HG03097 (cell line): ENCODE measurements at regions not wholly inside any gene's neighbourhood (a gene's known extent, or its start where the extent isn't known, plus 50 kb on each side); places are given as distances from the start of the nearest gene placed in this dataset.
"Not testable (repeated sequence)": the region's sequence is repeated elsewhere in the genome, so short reads cannot be mapped to it uniquely, and the experiment has no call there.

Experiments
- ATAC-seq: cut with Tn5 transposase; IDR thresholded peaks from one replicate; pipeline ENCODE4 v1.9.1; 2021; ENCODE audit not compliant: unreplicated experiment, low FRiP score

DNA sequence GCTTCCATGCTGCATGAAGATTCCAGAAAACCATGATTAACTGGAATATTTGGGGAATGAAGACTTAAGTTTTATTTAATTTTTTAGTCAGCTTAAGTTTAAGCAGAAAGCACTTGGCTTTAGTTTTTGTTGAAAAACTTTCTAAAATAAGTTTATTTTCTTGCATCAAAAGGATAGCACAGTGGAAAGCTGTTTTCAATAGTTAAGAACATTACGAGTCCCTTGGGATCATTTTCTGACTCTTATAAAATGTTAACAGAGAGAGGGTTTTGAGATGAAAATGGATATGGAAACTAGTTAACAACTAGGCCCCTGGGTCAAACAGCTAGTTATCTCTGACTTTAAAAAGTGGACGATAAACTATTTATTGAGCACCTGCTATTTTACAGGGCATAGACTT lies 181.9 kb upstream of the SLC38A2 start:
- no peak for ATAC-seq

DNA sequence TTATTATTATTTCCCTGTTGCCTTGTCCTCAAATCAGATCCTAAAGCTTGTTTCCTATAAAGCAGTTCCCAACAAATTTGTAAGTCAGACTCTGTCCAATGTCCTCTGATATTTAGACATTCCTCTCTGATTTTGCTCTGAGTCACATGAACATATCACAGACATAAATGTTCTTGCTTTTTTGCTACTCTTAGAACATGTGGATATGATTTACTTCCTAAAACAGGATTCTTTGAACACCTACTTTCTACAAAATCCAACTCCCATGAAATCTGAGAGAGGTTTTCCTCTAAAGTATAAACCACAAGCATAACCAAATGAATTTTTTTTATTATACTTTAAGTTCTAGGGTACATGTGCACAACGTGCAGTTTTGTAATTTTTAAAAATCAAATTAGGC lies 181.3 kb upstream of the SLC38A2 start:
- ATAC-seq, result no peak

DNA sequence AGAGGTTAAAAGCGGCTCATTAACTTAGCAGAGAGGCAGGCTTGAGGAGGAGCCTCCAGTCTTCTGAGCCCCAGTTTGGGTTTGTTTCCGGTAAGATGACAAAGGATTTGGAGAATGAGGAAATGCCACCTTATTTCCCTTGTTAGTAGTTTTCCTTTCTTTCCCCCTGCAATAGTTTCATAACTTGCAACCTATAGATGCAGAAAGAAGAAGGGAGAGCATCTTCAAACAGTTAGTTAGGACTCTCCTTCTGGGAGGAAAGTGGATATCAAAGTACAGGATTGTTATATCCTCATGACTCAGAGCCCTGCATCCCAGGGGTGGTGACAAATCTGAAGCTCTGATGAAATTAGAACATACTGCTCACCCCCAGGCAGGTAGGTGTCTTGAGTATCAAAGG lies 180.7 kb upstream of the SLC38A2 start:
- no peak for ATAC-seq

DNA sequence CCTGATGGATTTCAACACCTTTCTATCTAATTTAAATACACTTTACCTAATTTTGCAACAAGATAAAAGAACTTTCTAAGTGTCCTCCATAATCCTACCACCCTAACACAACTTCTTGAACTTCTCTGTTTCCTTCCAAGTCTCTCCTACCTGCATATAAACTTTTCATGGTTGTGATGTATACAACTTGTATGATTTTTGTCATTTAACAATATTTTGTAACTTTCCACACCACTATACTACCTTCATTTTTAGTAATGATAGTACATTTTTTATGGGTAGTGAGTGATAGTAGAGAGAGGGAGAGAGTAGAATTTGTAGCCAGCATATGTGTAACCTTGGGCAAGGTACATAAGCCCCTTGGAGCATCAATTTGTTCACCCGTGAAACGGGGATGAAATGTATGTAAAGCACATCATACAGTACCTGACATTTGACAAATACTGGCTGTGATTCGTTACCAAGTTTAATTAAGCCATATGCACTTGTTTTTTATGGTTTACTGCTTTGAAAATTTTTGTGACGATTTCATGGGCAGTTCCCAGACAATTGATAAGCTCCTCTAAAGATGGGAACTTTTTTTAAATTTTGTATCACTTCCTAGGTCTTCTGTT lies 177.8 kb upstream of the SLC38A2 start:
- ATAC-seq, result no peak

DNA sequence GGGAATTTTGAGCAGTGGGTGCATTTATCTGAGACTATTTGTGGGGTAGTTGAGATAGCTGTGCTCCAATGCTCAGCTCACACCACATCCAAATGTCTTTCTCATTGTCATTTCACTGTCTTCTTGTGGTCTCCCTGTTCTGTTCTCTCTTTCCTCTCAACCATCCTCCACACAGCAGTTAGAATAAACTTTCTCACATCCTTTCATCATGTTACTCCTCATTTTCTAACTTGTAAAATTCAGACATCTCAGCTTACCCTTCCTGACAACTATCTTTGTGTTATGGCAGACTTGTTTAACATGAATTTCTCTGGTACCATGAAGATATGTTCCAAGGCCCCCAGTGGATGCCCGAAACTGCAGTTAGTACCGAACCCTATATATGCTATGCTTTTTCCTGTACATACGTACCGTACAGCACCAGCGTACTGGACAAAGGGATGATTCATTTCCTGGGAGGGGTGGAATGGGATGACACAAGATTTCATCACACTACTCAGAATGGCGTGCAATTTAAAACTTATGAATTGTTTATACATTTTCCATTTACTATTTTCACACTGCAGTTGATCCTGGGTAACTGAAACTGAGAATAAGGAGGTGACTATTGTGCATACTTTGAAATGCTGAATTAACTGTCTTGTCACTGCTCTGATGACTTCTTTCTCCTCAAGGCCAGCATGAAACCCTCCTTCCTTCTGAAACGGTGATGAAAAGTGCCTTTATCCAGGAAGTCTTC lies 177.1 kb upstream of the SLC38A2 start:
- ATAC-seq, result no peak

GRCh38 chr12:46548605-46549071 lies 176.1 kb upstream of the SLC38A2 start:
- ATAC-seq, result no peak

DNA sequence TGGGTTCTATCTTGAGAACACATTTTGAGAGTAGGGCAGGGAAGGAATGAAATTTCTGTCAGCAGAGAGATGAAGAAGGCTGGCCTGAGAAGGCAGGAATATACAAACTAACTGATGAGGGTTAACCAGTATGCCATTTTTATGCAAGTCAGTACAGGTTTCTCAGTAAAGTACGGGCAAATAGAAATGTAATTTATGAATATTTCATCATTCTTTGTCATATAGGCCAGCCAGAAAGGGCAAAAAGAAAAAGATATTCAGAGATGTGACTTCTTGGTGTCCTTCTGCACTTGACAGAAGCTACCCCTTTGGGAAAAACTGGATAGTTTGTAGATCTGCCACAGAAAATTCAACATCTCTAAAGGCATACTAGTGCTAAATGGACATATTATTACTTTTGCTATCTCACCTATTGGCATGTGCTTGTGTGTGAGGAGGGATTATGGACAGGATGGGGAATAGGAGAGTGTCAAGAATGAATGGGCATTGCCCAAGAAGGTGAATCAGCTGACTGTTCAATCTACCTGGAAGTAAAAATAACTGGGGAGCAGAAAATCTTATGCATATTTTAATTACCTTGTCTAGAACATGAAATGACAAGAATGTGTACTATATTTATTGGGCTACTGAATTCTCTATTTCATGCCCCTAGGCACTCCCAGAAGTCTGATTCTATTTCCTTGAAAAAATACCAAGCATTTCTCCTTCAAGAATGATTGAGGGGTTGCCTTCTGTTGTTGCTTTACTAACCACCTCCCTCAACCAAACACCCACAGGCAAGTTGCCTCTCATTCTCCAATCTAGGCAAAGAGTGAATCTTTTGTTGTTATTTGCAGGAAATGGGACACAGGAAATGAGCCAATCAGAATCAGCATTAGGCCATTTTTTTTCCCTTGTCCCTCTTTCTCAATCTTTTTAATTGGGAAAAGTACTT lies 175.1 kb upstream of the SLC38A2 start:
- no peak for ATAC-seq

- no peak for ATAC-seq
Measured at GRCh38 chr12:46546634-46547273, 174.2 kb upstream of the SLC38A2 start.

GRCh38 chr12:46543378-46543795 lies 170.8 kb upstream of the SLC38A2 start:
- ATAC-seq, result not testable (repeated sequence)

DNA sequence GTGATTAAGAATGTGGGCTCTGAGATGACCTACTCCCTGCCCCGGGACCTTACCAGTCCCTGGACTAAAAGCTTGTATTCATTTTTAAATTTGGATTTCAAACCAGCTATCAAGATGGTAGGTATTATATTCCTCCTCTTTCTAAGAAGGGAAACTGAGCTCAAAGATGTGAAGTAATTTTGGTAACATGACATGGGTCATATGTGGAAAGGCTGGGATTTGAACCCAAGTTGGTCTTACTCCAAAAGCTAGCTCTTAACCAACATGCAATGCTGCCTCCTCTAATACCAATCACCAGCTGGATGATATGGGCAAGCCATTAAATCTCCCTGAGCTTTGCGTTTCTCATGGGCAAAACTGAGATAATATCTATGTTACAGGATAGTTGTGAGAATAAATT lies 166.4 kb upstream of the SLC38A2 start:
- ATAC-seq, result no peak

DNA sequence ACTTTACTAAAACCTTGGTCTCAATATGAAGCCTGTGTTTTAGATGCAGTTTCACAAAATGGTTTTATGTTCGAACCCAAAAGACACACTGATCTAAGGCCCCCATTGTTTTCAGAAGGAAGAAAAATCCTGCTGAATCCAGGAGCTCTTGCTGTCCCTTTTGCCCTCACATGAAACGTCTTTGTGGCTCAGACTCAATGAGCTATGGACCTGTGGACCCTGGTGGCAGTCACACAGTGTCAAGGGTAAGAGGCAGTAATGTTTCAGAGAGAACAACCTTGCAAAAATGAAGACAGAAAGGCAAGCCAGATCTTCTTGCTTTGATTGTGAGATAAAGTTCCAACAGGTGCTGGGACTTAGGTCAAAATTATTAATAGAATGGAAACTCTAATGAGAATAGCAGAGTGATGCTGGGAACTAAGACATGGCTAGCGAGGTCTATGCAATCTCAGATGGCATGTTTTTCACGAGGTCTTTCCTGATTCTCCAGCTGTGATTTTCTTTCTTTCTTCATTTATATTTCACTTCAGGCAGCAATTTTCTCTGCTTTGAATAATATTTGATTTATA lies 164.9 kb upstream of the SLC38A2 start:
- no peak for ATAC-seq

GRCh38 chr12:46536316-46536715 lies 163.7 kb upstream of the SLC38A2 start:
- ATAC-seq, result not testable (repeated sequence)

DNA sequence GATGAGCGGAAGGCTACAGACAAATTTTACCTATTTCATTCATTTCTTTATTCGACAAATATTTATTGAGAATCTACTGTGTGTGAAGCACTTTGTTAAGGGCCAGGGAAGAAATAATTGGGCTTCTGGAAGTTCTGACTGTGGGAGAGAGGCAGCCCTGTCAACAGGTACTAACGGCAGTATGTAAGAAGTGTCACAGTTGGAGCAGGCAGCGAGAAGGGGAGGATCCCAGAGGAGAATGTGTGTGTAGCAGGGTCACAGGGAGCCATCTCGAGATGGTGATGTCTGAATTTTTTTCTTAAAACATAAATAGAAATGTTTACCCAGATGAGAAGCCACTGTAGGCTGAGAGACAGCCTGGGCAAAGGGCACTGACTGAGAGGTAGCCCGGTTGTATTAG lies 163.3 kb upstream of the SLC38A2 start:
- no peak for ATAC-seq

GRCh38 chr12:46535376-46535775 lies 162.8 kb upstream of the SLC38A2 start:
- no peak for ATAC-seq

DNA sequence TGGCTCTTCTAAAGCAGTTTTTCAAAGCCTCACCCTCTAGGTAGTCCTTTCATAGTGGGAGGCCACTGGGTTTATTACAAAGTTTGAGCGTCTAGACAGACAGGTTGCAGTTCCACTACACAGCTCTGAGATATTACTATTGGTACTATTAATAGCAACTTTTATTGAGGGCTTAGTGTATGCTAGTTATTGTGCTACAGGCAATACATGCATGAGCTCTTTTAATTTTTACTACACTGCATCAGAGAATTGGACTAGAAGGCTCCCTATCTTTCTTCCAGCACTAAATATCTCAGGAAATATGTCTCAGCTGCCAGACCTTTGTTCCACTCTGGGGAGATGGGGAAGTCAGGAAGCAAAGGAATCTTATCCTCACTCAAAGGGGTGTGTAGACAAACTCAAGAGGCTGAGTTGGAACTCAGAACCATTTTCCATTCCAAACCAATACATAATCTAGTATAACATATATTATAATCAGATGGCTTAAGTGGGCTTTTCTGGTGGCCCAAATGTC lies 161.8 kb upstream of the SLC38A2 start:
- ATAC-seq, result no peak

- no peak for ATAC-seq
Measured at GRCh38 chr12:46533723-46534122, 161.2 kb upstream of the SLC38A2 start.

GRCh38 chr12:46531804-46532203 lies 159.2 kb upstream of the SLC38A2 start:
- no peak for ATAC-seq

GRCh38 chr12:46531059-46531785 lies 158.6 kb upstream of the SLC38A2 start:
- no peak for ATAC-seq

DNA sequence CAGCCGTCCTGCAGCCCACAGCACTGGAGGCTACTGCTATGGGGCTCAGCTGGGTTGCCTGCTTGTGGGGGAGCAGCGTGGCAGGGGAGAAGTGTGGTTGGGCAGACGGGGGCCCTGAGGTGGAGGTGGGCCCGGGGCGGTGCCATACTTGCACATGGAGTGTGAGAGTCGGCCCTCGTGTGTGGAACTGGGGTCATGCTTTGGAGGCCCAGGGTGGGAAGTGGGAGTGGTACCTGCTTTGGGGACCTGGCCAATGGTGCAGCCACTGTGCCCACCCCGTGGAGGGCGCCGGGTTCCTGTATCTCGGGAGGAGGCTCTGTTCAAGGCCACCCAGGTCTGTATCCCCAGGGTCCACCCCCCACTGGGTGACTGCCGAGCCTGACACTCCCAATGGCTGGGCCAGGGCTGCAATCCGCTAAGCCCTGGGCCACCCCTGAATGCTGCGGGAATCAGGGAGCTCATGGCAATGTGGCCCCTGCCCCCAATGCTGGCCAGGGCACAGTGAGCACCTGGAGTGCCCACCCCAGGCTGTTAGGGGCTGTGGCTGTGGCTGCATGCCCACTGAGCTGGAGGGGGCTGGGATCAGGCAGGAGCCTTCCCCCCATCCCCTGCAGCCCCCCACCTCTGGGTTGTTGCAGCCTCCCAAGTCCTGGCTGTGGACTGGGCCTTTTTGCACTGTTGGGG lies 157.9 kb upstream of the SLC38A2 start:
- ATAC-seq, result no peak
